HEK293T (cell line): ENCODE measurements at regions not wholly inside any gene's neighbourhood (a gene's known extent, or its start where the extent isn't known, plus 50 kb on each side); places are given as distances from the start of the nearest gene placed in this dataset.

Source experiments
- HDGF ChIP-seq: fragments of 450-650 bp; IDR thresholded peaks from 2 replicates; pipeline ENCODE4 v1.6.1; 2017; ENCODE audit warnings: antibody characterized with exemption, borderline replicate concordance
- TARDBP ChIP-seq: fragments of 450-650 bp; IDR thresholded peaks from 2 replicates; pipeline ENCODE4 v1.6.1; 2016
- ZNF384 ChIP-seq: fragments of 450-650 bp; IDR thresholded peaks from 2 replicates; pipeline ENCODE4 v1.6.1; 2016
- TF ChIP-seq, protein P1 (sequence below): fragments of 450-650 bp; IDR thresholded peaks from 2 replicates; pipeline ENCODE4 v1.6.1; 2016

DNA sequence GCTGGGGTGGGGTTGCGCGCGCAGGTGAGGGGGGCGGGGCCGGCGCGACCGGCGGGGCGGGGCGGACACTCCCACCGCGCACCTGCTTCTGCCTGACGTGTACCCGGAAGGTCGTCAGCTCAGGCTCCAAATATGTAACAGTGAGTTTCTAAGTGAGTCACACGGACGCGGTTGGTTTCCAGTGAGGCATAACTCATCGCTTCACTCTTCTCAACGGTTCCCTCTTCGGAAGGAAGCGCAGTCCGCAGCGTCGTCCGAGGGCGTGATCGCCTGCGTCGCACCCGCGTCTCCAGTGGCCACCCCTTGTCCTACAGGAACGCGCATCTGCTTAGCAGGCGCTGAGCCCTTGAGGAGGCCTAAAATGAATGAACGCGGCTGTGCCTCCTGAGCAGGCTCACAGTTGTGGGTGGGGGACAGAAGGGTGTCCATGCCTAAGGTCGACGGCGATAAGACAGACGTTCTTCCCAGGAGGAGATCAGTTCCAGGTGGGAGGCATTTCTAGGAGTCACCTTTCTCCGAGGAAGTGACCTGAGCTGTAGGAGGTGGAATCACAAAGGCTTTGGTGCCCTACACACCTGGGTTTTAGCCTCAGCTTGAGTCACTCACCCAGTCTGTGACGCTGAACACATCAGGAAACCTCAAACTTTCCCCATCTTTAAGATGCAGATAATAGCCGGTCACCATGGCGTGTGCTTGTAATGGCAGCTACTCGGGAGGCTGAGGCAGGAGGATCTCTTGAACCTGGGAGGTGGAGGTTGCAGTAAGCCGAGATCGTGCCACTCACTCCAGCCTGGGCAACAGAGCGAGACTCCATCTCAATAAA, 50.9 kb upstream of the EZR start:
- TF ChIP-seq ZNF384 (no peak), HDGF (no peak), TARDBP (no peak)
- TF ChIP-seq, protein P1, sequence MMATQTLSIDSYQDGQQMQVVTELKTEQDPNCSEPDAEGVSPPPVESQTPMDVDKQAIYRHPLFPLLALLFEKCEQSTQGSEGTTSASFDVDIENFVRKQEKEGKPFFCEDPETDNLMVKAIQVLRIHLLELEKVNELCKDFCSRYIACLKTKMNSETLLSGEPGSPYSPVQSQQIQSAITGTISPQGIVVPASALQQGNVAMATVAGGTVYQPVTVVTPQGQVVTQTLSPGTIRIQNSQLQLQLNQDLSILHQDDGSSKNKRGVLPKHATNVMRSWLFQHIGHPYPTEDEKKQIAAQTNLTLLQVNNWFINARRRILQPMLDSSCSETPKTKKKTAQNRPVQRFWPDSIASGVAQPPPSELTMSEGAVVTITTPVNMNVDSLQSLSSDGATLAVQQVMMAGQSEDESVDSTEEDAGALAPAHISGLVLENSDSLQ, result 0 out of 2 replicates have a peak, but pooled peaks have one; percentile 25
